Skeletal muscle satellite cell (primary cell): ENCODE measurements at regions not wholly inside any gene's neighbourhood (a gene's known extent, or its start where the extent isn't known, plus 50 kb on each side); places are given as distances from the start of the nearest gene placed in this dataset.

Source experiments
- H3K27me3 ChIP-seq: 2 replicates; pipeline ENCODE4 v1.7.0; 2013; ENCODE audit warnings: low read length; ENCODE audit not compliant: control insufficient read depth, insufficient read depth
- H3K36me3 ChIP-seq: 2 replicates; pipeline ENCODE4 v1.7.0; 2013; ENCODE audit warnings: mild to moderate bottlenecking, control low read depth, low read length; ENCODE audit not compliant: insufficient read depth
- H3K4me1 ChIP-seq: 2 replicates; pipeline ENCODE4 v1.7.0; 2013; ENCODE audit warnings: low read length; ENCODE audit not compliant: control insufficient read depth, insufficient read depth
- H3K4me2 ChIP-seq: 2 replicates; pipeline ENCODE4 v1.7.0; 2013; ENCODE audit warnings: mild to moderate bottlenecking, low read length
- H3K4me3 ChIP-seq: 2 replicates; pipeline ENCODE4 v1.7.0; 2013; ENCODE audit warnings: low read length
- H3K9ac ChIP-seq: 2 replicates; pipeline ENCODE4 v1.7.0; 2013; ENCODE audit warnings: mild to moderate bottlenecking, low read depth, low read length, moderate library complexity
- H3K9me3 ChIP-seq: replicated peaks from 2 replicates; pipeline ENCODE4 v1.7.0; 2013; ENCODE audit warnings: mild to moderate bottlenecking, control low read depth, low read length

DNA sequence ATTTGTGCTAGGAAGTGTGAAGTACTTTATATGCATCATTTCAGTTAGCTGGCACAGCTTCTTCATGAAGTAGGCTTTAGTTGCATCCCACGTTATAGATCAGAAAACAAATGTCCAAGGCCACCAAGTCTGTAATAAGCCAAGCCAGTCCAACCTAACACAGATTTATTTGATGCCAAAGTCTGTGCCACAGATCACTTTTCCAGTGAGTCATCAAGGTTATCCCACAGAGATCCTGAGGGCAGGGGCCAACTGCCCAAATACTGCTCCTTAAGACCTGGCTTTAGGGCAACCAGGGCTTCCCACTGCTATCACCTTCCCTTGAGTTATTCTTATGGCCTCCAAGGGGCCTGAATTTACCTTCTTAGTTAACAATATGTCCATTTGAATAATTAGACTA is 1340.4 kb downstream of the XPNPEP1 start:
- H3K4me1 ChIP-seq: no peaks in the 10 kb centered on the region
- no peaks in the 10 kb centered on the region for H3K9me3 ChIP-seq
- no peak overlapping the region for H3K4me2 ChIP-seq
- no peaks in the 10 kb centered on the region for H3K36me3 ChIP-seq
- H3K27me3 ChIP-seq: no peaks in the 10 kb centered on the region
- no peak overlapping the region for H3K4me3 ChIP-seq
- no peak overlapping the region for H3K9ac ChIP-seq

GRCh38 chr10:108582387-108582786 is 1340.9 kb downstream of the XPNPEP1 start:
- Histone ChIP-seq H3K4me1 (no peaks in the 10 kb centered on the region), H3K27me3 (no peaks in the 10 kb centered on the region), H3K9me3 (no peaks in the 10 kb centered on the region), H3K4me2 (no peak overlapping the region), H3K36me3 (no peaks in the 10 kb centered on the region), H3K9ac (no peak overlapping the region), H3K4me3 (no peak overlapping the region)

DNA sequence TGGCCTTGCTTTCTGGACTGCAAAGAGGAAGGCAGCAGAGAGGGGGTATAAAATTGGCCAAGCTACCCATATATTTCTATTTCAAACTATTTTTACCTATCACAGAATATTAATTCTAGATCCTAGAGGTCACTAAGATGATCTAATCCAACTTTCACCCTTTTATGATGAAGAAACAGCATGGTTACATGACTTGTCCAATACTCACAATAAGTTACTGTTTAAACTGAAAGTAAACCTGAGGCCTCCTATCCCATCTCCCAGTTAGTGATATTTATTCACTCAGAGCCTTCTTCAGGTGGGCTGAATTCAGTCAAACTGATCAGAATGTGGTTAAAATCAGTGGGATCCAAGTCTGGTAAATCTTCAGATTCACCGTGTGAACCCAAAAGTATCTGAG is 1345.1 kb downstream of the XPNPEP1 start:
- no peak overlapping the region for H3K4me2 ChIP-seq
- H3K36me3 ChIP-seq: no peaks in the 10 kb centered on the region
- no peaks in the 10 kb centered on the region for H3K9me3 ChIP-seq
- no peak overlapping the region for H3K4me3 ChIP-seq
- H3K27me3 ChIP-seq: no peaks in the 10 kb centered on the region
- no peak overlapping the region for H3K9ac ChIP-seq
- H3K4me1 ChIP-seq: no peaks in the 10 kb centered on the region

- Histone ChIP-seq H3K4me3 (no peak overlapping the region), H3K27me3 (no peaks in the 10 kb centered on the region), H3K9me3 (no peaks in the 10 kb centered on the region), H3K9ac (no peak overlapping the region), H3K36me3 (no peaks in the 10 kb centered on the region), H3K4me2 (no peak overlapping the region), H3K4me1 (no peaks in the 10 kb centered on the region)
Observed at GRCh38 chr10:108574233-108574632, 1349.1 kb downstream of the XPNPEP1 start.

DNA sequence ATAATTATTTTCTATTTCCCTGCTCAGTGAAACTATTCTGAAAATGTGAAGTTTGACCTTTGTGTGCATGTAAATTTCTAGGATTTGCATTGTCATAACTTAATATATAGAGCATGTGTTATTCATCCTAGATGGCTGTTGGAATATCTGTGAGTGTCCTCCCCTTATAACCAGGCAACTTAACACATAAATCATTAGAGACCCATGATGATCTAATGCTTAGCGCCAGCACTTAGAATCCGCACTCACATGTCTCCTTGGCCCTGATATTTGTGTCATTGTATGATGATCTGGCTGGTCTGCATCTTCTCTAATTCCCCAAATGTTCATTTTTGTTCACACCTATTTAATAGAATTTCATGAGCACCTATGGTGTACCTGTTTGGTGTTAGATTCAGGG is 1354.5 kb downstream of the XPNPEP1 start:
- no peak overlapping the region for H3K9ac ChIP-seq
- no peak overlapping the region for H3K4me3 ChIP-seq
- no peaks in the 10 kb centered on the region for H3K9me3 ChIP-seq
- no peak overlapping the region for H3K4me2 ChIP-seq
- H3K36me3 ChIP-seq: no peaks in the 10 kb centered on the region
- H3K27me3 ChIP-seq: no peaks in the 10 kb centered on the region
- H3K4me1 ChIP-seq: no peaks in the 10 kb centered on the region

DNA sequence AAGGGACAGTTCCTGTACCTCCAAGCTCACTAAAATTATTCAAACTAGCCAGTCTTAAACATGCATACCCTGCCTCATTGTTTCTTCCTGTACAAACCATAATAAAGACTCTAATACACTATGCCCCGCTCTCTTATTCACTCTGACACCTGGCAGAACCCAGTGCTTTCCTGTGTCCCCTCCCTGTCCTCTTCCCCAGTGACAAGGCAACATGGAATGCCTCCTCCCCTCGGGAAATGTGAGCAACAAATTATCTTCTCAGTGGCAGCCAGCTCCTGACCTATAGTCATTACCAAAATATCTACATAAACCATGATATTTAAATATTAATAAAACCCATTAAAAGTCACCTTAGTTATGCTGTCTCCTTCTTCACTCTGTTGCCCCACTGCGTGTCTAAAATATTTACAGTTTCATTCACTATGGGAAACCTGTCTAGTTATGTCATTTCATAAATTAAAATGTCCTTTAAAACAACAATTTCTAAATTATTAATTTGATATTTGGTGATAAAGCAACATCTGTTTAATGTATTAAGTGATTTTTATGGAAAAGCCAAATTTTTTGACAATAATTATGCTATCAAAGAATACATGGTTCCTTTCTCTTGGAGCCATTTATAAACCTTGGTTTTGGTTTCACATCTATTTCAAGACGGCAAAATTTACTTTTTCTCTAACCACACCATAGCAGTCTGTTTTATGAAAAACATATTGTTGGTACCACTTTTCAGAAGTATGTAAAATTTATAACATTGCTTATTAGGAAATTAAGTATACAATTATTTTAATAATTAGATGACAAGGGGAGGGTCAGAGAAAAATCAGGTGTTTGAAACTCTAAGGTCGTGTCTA is 1355.2 kb downstream of the XPNPEP1 start:
- no peaks in the 10 kb centered on the region for H3K9me3 ChIP-seq
- H3K4me1 ChIP-seq: no peaks in the 10 kb centered on the region
- no peaks in the 10 kb centered on the region for H3K36me3 ChIP-seq
- H3K4me2 ChIP-seq: no peak overlapping the region
- no peak overlapping the region for H3K4me3 ChIP-seq
- no peaks in the 10 kb centered on the region for H3K27me3 ChIP-seq
- no peak overlapping the region for H3K9ac ChIP-seq

DNA sequence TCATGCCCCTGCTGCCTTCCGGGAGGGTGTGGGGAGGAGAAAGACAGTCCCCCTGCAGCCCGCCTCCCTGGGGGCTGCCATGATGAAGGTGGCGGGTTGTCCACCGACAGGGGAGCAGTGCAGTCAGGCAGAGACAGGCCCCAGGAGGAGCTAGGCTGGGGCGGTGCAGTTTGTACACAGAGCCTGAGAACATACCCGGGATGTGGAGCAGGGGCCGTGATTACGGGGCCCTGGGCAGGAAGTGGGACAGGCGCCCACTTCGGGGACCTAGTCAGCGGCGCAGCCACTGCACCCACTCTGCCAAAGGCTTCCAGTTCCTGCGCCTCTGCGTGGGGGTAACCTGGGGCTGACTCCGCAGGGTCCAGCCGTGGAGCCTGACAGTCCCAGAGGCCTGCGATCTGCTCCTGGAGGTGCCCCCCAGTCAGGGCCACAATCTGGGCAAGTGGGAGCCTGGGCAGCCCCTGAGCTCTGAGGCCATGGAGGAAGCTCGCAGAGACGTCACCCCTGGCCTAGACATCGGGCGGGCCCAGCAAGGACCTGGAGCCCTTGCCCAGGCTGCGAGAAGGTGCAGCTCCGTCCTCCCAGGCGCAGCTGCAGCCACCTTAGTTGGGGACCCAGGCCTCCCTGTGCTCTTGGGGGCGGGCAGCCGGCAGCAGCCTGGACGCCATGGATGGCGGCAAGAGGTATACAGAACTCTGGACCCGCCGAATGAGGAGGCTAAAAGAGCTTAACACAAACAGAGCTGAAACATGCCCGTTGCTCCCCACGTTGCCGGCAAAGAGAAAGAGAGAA is 1356.8 kb downstream of the XPNPEP1 start:
- no peaks in the 10 kb centered on the region for H3K9me3 ChIP-seq
- H3K9ac ChIP-seq: no peak overlapping the region
- no peaks in the 10 kb centered on the region for H3K27me3 ChIP-seq
- H3K4me3 ChIP-seq: no peak overlapping the region
- peaks cover under 1% of the 10 kb centered on the region for H3K4me1 ChIP-seq
- H3K36me3 ChIP-seq: no peaks in the 10 kb centered on the region
- no peak overlapping the region for H3K4me2 ChIP-seq

GRCh38 chr10:108562105-108562504 is 1361.2 kb downstream of the XPNPEP1 start:
- peaks cover 6% of the 10 kb centered on the region for H3K4me1 ChIP-seq
- H3K36me3 ChIP-seq: no peaks in the 10 kb centered on the region
- H3K9ac ChIP-seq: no peak overlapping the region
- no peak overlapping the region for H3K4me3 ChIP-seq
- H3K4me2 ChIP-seq: no peak overlapping the region
- no peaks in the 10 kb centered on the region for H3K9me3 ChIP-seq
- H3K27me3 ChIP-seq: no peaks in the 10 kb centered on the region

GRCh38 chr10:108561649-108562048 is 1361.7 kb downstream of the XPNPEP1 start:
- H3K36me3 ChIP-seq: no peaks in the 10 kb centered on the region
- H3K4me1 ChIP-seq: peaks cover 6% of the 10 kb centered on the region
- no peaks in the 10 kb centered on the region for H3K9me3 ChIP-seq
- H3K27me3 ChIP-seq: no peaks in the 10 kb centered on the region
- H3K4me2 ChIP-seq: no peak overlapping the region
- H3K4me3 ChIP-seq: no peak overlapping the region
- no peak overlapping the region for H3K9ac ChIP-seq

GRCh38 chr10:108560488-108560887 is 1362.8 kb downstream of the XPNPEP1 start:
- Histone ChIP-seq H3K4me3 (no peak overlapping the region), H3K4me1 (peaks cover 6% of the 10 kb centered on the region), H3K4me2 (no peak overlapping the region), H3K27me3 (no peaks in the 10 kb centered on the region), H3K9ac (no peak overlapping the region), H3K36me3 (no peaks in the 10 kb centered on the region), H3K9me3 (no peaks in the 10 kb centered on the region)

DNA sequence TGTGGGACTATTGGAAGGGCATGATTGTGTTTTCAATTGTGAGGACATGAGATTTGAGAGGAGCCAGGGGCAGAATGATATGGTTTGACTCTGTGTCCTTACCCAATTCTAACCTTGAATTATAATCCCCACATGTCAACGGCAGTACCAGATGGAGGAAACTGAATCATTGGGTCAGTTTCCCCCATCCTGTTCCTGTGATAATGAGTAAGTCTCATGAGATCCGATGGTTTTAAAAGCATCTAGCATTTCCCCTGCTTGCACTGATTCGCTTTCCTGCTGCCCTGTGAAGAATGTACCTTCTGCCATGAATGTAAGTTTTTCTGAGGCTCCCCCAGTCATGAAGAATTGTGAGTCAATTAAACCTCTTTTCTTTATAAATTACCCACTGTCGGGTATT is 1367.1 kb downstream of the XPNPEP1 start:
- no peaks in the 10 kb centered on the region for H3K36me3 ChIP-seq
- H3K9me3 ChIP-seq: no peaks in the 10 kb centered on the region
- no peak overlapping the region for H3K4me2 ChIP-seq
- H3K9ac ChIP-seq: no peak overlapping the region
- no peaks in the 10 kb centered on the region for H3K27me3 ChIP-seq
- no peak overlapping the region for H3K4me3 ChIP-seq
- H3K4me1 ChIP-seq: peaks cover 2% of the 10 kb centered on the region
